CD4-positive, alpha-beta T cell treated with Interleukin-15 for 4 hours (primary cell): ENCODE measurements at regions not wholly inside any gene's neighbourhood (a gene's known extent, or its start where the extent isn't known, plus 50 kb on each side); places are given as distances from the start of the nearest gene placed in this dataset.

Source experiments
- DNase-seq: peaks from one replicate; pipeline ENCODE4 v3.0.0-alpha.2; 2020; ENCODE audit warnings: low spot score

- DNase-seq = no peak
Measured at GRCh38 chr15:85307687-85308045, 72.7 kb upstream of the AKAP13 start.

GRCh38 chr15:85311647-85312046 lies 68.8 kb upstream of the AKAP13 start:
- DNase-seq = no peak

- DNase-seq = peak; percentile 47
Measured at GRCh38 chr15:85312486-85312885, 67.9 kb upstream of the AKAP13 start.

- no peak for DNase-seq
Measured at GRCh38 chr15:85312929-85313331, 67.5 kb upstream of the AKAP13 start.

GRCh38 chr15:85313339-85313738 lies 67.1 kb upstream of the AKAP13 start:
- DNase-seq = no peak

- DNase-seq = no peak
Measured at GRCh38 chr15:85314146-85314545, 66.3 kb upstream of the AKAP13 start.

GRCh38 chr15:85314633-85315032 lies 65.8 kb upstream of the AKAP13 start:
- DNase-seq = no peak

GRCh38 chr15:85316244-85316934 lies 64.0 kb upstream of the AKAP13 start:
- DNase-seq = peak; percentile 75

GRCh38 chr15:85318048-85318731 lies 62.2 kb upstream of the AKAP13 start:
- DNase-seq = peak; percentile 58

- DNase-seq = no peak
Measured at GRCh38 chr15:85318732-85319076, 61.7 kb upstream of the AKAP13 start.

GRCh38 chr15:85324202-85324601 lies 56.2 kb upstream of the AKAP13 start:
- no peak for DNase-seq

- DNase-seq = no peak
Measured at GRCh38 chr15:85325834-85326233, 54.6 kb upstream of the AKAP13 start.

- DNase-seq = no peak
Measured at GRCh38 chr15:85326291-85326690, 54.1 kb upstream of the AKAP13 start.

GRCh38 chr15:85327820-85328219 lies 52.6 kb upstream of the AKAP13 start:
- no peak for DNase-seq

- peak; percentile 46 for DNase-seq
Measured at GRCh38 chr15:85329561-85330422, 50.6 kb upstream of the AKAP13 start.
